GM12878 (cell line): ENCODE measurements at regions not wholly inside any gene's neighbourhood (a gene's known extent, or its start where the extent isn't known, plus 50 kb on each side); places are given as distances from the start of the nearest gene placed in this dataset.

ENCODE experiments used
- BCLAF1 ChIP-seq: fragments of 450-650 bp; IDR thresholded peaks from 2 replicates; pipeline ENCODE4 v1.6.1; 2017; ENCODE audit warnings: antibody characterized with exemption, mild to moderate bottlenecking, moderate library complexity
- CHD1 ChIP-seq: IDR thresholded peaks from 2 replicates; pipeline ENCODE4 v1.6.1; 2012; ENCODE audit warnings: low read depth, low read length, improper control_type of control experiment
- CREB1 ChIP-seq: IDR thresholded peaks from 2 replicates; pipeline ENCODE4 v1.6.1; 2012; ENCODE audit warnings: low read depth, mild to moderate bottlenecking, inconsistent platforms
- GABPA ChIP-seq: IDR thresholded peaks from 2 replicates; pipeline ENCODE4 v1.6.1; 2014; ENCODE audit warnings: antibody characterized with exemption, low read depth, mild to moderate bottlenecking, inconsistent platforms
- MEF2B ChIP-seq: fragments of 450-650 bp; IDR thresholded peaks from 2 replicates; pipeline ENCODE4 v1.6.1; 2018; ENCODE audit warnings: mild to moderate bottlenecking, moderate library complexity; ENCODE audit not compliant: partially characterized antibody, poor library complexity, severe bottlenecking
- MLLT1 ChIP-seq: fragments of 450-650 bp; IDR thresholded peaks from 2 replicates; pipeline ENCODE4 v1.6.1; 2016; ENCODE audit warnings: mild to moderate bottlenecking
- POLR2A ChIP-seq: IDR thresholded peaks from 2 replicates; pipeline ENCODE4 v1.6.1; 2011; ENCODE audit warnings: low read depth, mild to moderate bottlenecking, low read length
- TAF1 ChIP-seq: IDR thresholded peaks from 2 replicates; pipeline ENCODE4 v1.6.1; 2011; ENCODE audit warnings: mild to moderate bottlenecking, low read depth, low read length, borderline replicate concordance
- USF1 ChIP-seq: IDR thresholded peaks from 2 replicates; pipeline ENCODE4 v1.6.1; 2011; ENCODE audit warnings: borderline replicate concordance, low read depth, mild to moderate bottlenecking, moderate library complexity, mixed read lengths, low read length; ENCODE audit not compliant: insufficient read depth; ENCODE audit errors: extremely low read length
- YY1 ChIP-seq: IDR thresholded peaks from 2 replicates; pipeline ENCODE4 v1.6.1; 2011; ENCODE audit warnings: low read depth, mild to moderate bottlenecking, low read length
- TF ChIP-seq, protein P1 (sequence below), 3 experiments: IDR thresholded peaks in 2 of 3; conservative IDR thresholded peaks in 1 of 3; 2 replicates each; pipeline ENCODE4 v1.5.1; 2011; ENCODE audit warnings: low read depth in 3 of 3, low read length in 3 of 3, mild to moderate bottlenecking in 3 of 3, control low read depth in 2 of 3, moderate library complexity in 2 of 3, inconsistent platforms in 1 of 3, mixed read lengths in 1 of 3; ENCODE audit not compliant: control insufficient read depth in 2 of 3, insufficient read depth in 1 of 3; ENCODE audit errors: extremely low read depth in 1 of 3

DNA sequence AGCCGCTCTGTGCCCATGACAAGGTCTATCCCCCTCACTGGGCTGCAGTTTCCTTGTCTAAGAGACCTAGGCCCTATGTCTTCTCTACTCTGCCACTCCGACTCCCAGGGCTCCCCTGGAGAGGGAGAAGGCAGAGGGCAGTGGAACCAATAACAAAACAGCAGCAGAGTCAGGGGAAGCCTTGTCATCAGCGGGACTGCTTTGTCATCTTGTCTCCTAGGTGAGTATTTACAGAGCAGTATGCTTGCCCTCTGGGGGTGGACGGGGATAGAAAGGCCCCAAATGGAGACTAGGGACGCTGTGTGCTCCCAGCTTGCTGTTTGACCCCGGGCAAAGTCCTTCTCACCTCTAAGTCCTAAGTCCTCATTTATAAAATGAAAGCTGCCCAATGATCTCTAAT lies 318.5 kb downstream of the CDK5RAP2 start:
- no peak for TF ChIP-seq BCLAF1
- TF ChIP-seq, protein P1, sequence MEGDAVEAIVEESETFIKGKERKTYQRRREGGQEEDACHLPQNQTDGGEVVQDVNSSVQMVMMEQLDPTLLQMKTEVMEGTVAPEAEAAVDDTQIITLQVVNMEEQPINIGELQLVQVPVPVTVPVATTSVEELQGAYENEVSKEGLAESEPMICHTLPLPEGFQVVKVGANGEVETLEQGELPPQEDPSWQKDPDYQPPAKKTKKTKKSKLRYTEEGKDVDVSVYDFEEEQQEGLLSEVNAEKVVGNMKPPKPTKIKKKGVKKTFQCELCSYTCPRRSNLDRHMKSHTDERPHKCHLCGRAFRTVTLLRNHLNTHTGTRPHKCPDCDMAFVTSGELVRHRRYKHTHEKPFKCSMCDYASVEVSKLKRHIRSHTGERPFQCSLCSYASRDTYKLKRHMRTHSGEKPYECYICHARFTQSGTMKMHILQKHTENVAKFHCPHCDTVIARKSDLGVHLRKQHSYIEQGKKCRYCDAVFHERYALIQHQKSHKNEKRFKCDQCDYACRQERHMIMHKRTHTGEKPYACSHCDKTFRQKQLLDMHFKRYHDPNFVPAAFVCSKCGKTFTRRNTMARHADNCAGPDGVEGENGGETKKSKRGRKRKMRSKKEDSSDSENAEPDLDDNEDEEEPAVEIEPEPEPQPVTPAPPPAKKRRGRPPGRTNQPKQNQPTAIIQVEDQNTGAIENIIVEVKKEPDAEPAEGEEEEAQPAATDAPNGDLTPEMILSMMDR (IDR thresholded peaks at IDR 0.05 in 2 of 3, conservative IDR thresholded peaks at IDR 0.05 in 1 of 3; ENCODE audit: control insufficient read depth in 2 of 3, extremely low read depth in 1 of 3, insufficient read depth in 1 of 3, low read depth in 3 of 3, low read length in 3 of 3) = no peak
- no peak for TF ChIP-seq MEF2B
- no peak for TF ChIP-seq MLLT1
- no peak for TF ChIP-seq TAF1
- no peak for TF ChIP-seq POLR2A
- no peak for TF ChIP-seq YY1
- no peak for TF ChIP-seq GABPA
- no peak for TF ChIP-seq CREB1
- TF ChIP-seq CHD1 = no peak
- TF ChIP-seq USF1 = no peak
